B cell (primary cell): ENCODE measurements at regions not wholly inside any gene's neighbourhood (a gene's known extent, or its start where the extent isn't known, plus 50 kb on each side); places are given as distances from the start of the nearest gene placed in this dataset.
"Not testable (repeated sequence)": the region's sequence is repeated elsewhere in the genome, so short reads cannot be mapped to it uniquely, and the experiment has no call there.

ENCODE experiments used
- ATAC-seq: fragments of 200-7000 bp; cut with Tn5 transposase; one replicate; pipeline ENCODE4 v1.10.0; 2021; ENCODE audit warnings: low read depth, mild to moderate bottlenecking, moderate number of reproducible peaks, moderate library complexity
- CTCF ChIA-PET: fragments of 350-600 bp; sonication (Branson Sonifier 250); formaldehyde crosslinking; loops from one replicate; lab custom pipeline; 2021; ENCODE audit warnings: antibody characterized with exemption, inconsistent platforms; lab: Charles Lee
- POLR2A ChIA-PET: fragments of 350-600 bp; sonication (Branson Sonifier 250); formaldehyde crosslinking; loops from one replicate; lab custom pipeline; 2021; ENCODE audit warnings: antibody characterized with exemption; lab: Charles Lee
- DNase-seq: peaks from one replicate; pipeline ENCODE4 v3.0.0; 2013
- H2AFZ ChIP-seq: 2 replicates; pipeline ENCODE4 v1.6.1; 2012; ENCODE audit warnings: mild to moderate bottlenecking, low read depth, low read length; ENCODE audit not compliant: insufficient read depth, poor library complexity, severe bottlenecking
- H3K27ac ChIP-seq, 2 donors: 1 replicate in 1 of 2; 2 replicates in 1 of 2; pipeline ENCODE4 v1.5.1; 2012 to 2013; ENCODE audit warnings: low read length in 2 of 2, mild to moderate bottlenecking in 2 of 2, moderate library complexity in 1 of 2
- H3K27me3 ChIP-seq, 4 experiments: fragments of 200-600 bp in 1 of 4; sonication (generic) in 1 of 4; replicated peaks in 1 of 4; 1 replicate in 2 of 4; 2 replicates in 2 of 4; pipeline versions ENCODE4 v1.6.1 to v1.7.0; 2013 to 2016; ENCODE audit warnings: low read length in 3 of 4, mild to moderate bottlenecking in 2 of 4, mixed read lengths in 1 of 4, moderate library complexity in 1 of 4; ENCODE audit not compliant: insufficient read depth in 4 of 4, control insufficient read depth in 3 of 4; ENCODE audit errors: control extremely low read depth in 1 of 4
- H3K36me3 ChIP-seq, 2 experiments: replicated peaks in 1 of 2; 1 replicate in 1 of 2; 2 replicates in 1 of 2; pipeline versions ENCODE4 v1.6.1 to v1.7.1; 2013; ENCODE audit warnings: low read length in 1 of 2; ENCODE audit not compliant: insufficient read depth in 2 of 2, control insufficient read depth in 1 of 2; ENCODE audit errors: control extremely low read depth in 1 of 2, extremely low read depth in 1 of 2
- H3K4me1 ChIP-seq, 2 donors: fragments of 200-600 bp in 1 of 2; sonication (generic) in 1 of 2; 1 replicate in 1 of 2; 2 replicates in 1 of 2; pipeline versions ENCODE4 v1.5.1 to v1.6.1; 2013 to 2017; ENCODE audit warnings: low read length in 2 of 2; ENCODE audit not compliant: control insufficient read depth in 2 of 2, insufficient read depth in 2 of 2
- H3K4me2 ChIP-seq: replicated peaks from 2 replicates; pipeline ENCODE3; 2012; ENCODE audit warnings: mild to moderate bottlenecking, low read depth, low read length; ENCODE audit not compliant: poor library complexity, severe bottlenecking
- H3K4me3 ChIP-seq, 5 experiments: fragments of 200-600 bp in 1 of 5; sonication (generic) in 1 of 5; 1 replicate in 3 of 5; 2 replicates in 2 of 5; pipeline versions ENCODE4 v1.5.1 to v1.7.0; 2011 to 2016; ENCODE audit warnings: low read length in 4 of 5, mild to moderate bottlenecking in 4 of 5, low read depth in 2 of 5, control low read depth in 1 of 5, moderate library complexity in 1 of 5; ENCODE audit not compliant: insufficient read depth in 1 of 5; ENCODE audit errors: control extremely low read depth in 1 of 5, extremely low read depth in 1 of 5
- H3K79me2 ChIP-seq: fragments of 200-600 bp; sonication (generic); one replicate; pipeline ENCODE4 v1.6.0; 2016; ENCODE audit warnings: low read length; ENCODE audit not compliant: control insufficient read depth, insufficient read depth
- H3K9ac ChIP-seq: fragments of 200-600 bp; sonication (generic); 2 replicates; pipeline ENCODE4 v1.6.1; 2017; ENCODE audit warnings: mild to moderate bottlenecking, low read length, moderate library complexity
- H3K9me3 ChIP-seq, 3 donors: one replicate each; pipeline versions ENCODE4 v1.6.1 to v1.7.1; 2013; ENCODE audit warnings: low read length in 2 of 3; ENCODE audit not compliant: control insufficient read depth in 2 of 3, insufficient read depth in 1 of 3; ENCODE audit errors: control extremely low read depth in 1 of 3
- H4K20me1 ChIP-seq: 2 replicates; pipeline ENCODE4 v1.6.0; 2012; ENCODE audit warnings: mild to moderate bottlenecking, low read length; ENCODE audit not compliant: insufficient read depth, control insufficient read depth, poor library complexity, severe bottlenecking
- H3K27ac Mint-ChIP-seq: one replicate; pipeline ENCODE4 v1.8.0; 2021; ENCODE audit warnings: mixed read lengths
- H3K27me3 Mint-ChIP-seq: one replicate; pipeline ENCODE4 v1.8.0; 2021; ENCODE audit warnings: mixed read lengths
- H3K4me1 Mint-ChIP-seq: one replicate; pipeline ENCODE4 v1.8.0; 2021; ENCODE audit warnings: mixed read lengths
- H3K4me3 Mint-ChIP-seq: one replicate; pipeline ENCODE4 v1.8.0; 2021; ENCODE audit warnings: mixed read lengths
- H3K9me3 Mint-ChIP-seq: one replicate; pipeline ENCODE4 v1.8.0; 2022; ENCODE audit warnings: mixed read lengths; ENCODE audit not compliant: insufficient read depth
- CTCF ChIP-seq: fragments of 200-600 bp; IDR thresholded peaks from one replicate; pipeline ENCODE4 v1.8.0; 2022; ENCODE audit warnings: antibody characterized with exemption, mild to moderate bottlenecking
- EZH2 ChIP-seq: IDR thresholded peaks from 2 replicates; pipeline ENCODE4 v1.6.1; 2012; ENCODE audit warnings: borderline replicate concordance, low read depth, mild to moderate bottlenecking, moderate library complexity, low read length; ENCODE audit not compliant: insufficient read depth, poor library complexity, severe bottlenecking
- WGBS: methylation state at CpG from one replicate; pipeline ENCODE4 v1.1.5; 2013; ENCODE audit warnings: missing lambda C conversion rate; ENCODE audit not compliant: insufficient coverage; 5-methylcytosine and 5-hydroxymethylcytosine counted together
- intact Hi-C: fragments of 100-400 bp; cut with micrococcal nuclease; formaldehyde crosslinking; loops from one replicate; pipeline ENCODE4 v1.10.0; 2022

- no peak for TF ChIP-seq EZH2
- TF ChIP-seq CTCF, result no peak
- ChIA-PET CTCF (no interaction called here), POLR2A (no interaction called here)
- H3K4me1 Mint-ChIP-seq, result no peaks in the 10 kb centered on the region
- no CpG with 5 or more reads among the region's 1 CpG for WGBS
- Histone ChIP-seq H4K20me1 (no peaks in the 10 kb centered on the region), H3K4me2 (no peak overlapping the region), H3K27me3 (no peaks in the 10 kb centered on the region), H3K36me3 (no peaks in the 10 kb centered on the region), H3K9me3 (peaks cover 0 to 3% (median 0%) of the 10 kb centered on the region in 3 donors), H3K4me3 (no peak overlapping the region), H2AFZ (no peak overlapping the region), H3K4me1 (no peaks in the 10 kb centered on the region), H3K79me2 (no peaks in the 10 kb centered on the region), H3K9ac (no peak overlapping the region), H3K27ac (no peak overlapping the region)
- DNase-seq (no peak), ATAC-seq (no peak)
- no peaks in the 10 kb centered on the region for H3K27me3 Mint-ChIP-seq
- H3K9me3 Mint-ChIP-seq, result no peaks in the 10 kb centered on the region
- H3K27ac Mint-ChIP-seq, result no peak overlapping the region
- intact Hi-C loops, result no loop called here
- no peak overlapping the region for H3K4me3 Mint-ChIP-seq
These were observed 73.7 kb upstream of the NDST4 start for GRCh38 chr4:115187136-115187535.

GRCh38 chr4:115179438-115180062 is 66.1 kb upstream of the NDST4 start:
- 96% methylated on average over 39 of the region's 41 CpGs for WGBS
- H3K79me2 ChIP-seq, H3K9ac ChIP-seq, DNase-seq, H3K4me2 ChIP-seq, H3K27ac Mint-ChIP-seq, H3K4me3 ChIP-seq, H3K27me3 Mint-ChIP-seq, ATAC-seq, H3K27me3 ChIP-seq, H4K20me1 ChIP-seq, H3K4me1 Mint-ChIP-seq, H3K9me3 Mint-ChIP-seq, H3K9me3 ChIP-seq, H2AFZ ChIP-seq, H3K4me1 ChIP-seq, H3K27ac ChIP-seq, H3K36me3 ChIP-seq, POLR2A ChIA-PET, CTCF ChIA-PET, H3K4me3 Mint-ChIP-seq, intact Hi-C loops: not testable (repeated sequence)

GRCh38 chr4:115178687-115179086 is 65.3 kb upstream of the NDST4 start:
- H3K27ac Mint-ChIP-seq, H2AFZ ChIP-seq, ATAC-seq, H3K9me3 Mint-ChIP-seq, CTCF ChIA-PET, H3K4me3 ChIP-seq, H3K9ac ChIP-seq, H3K4me1 Mint-ChIP-seq, H3K4me2 ChIP-seq, H3K9me3 ChIP-seq, H3K27me3 ChIP-seq, POLR2A ChIA-PET, H3K4me3 Mint-ChIP-seq, H4K20me1 ChIP-seq, H3K4me1 ChIP-seq, DNase-seq, H3K79me2 ChIP-seq, H3K27me3 Mint-ChIP-seq, intact Hi-C loops, H3K27ac ChIP-seq, H3K36me3 ChIP-seq: not testable (repeated sequence)
- WGBS, result 90% methylated on average over 13 of the region's 15 CpGs
